ENCODE measurements at regions not wholly inside any gene's neighbourhood (a gene's known extent, or its start where the extent isn't known, plus 50 kb on each side); places are given as distances from the start of the nearest gene placed in this dataset.
"Not testable (repeated sequence)": the region's sequence is repeated elsewhere in the genome, so short reads cannot be mapped to it uniquely, and the experiment has no call there.

GRCh38 chr2:215889240-215889969, 123.9 kb downstream of the MREG start:
- H3K9me3 ChIP-seq; DNase-seq; H3K36me3 ChIP-seq; H3K27me3 ChIP-seq; H3K4me1 ChIP-seq; intact Hi-C loops (cut with DNase I); H3K4me3 ChIP-seq; H3K27ac ChIP-seq: not testable (repeated sequence)
- 74 to 77% methylated on average over 4 of the region's 4 CpGs for WGBS, 2 donors

- 33 to 53% methylated on average over 2 of the region's 2 CpGs for WGBS, 2 donors
- Histone ChIP-seq H3K4me1 (no peaks in the 10 kb centered on the region), H3K27me3 (no peaks in the 10 kb centered on the region), H3K4me3 (no peak overlapping the region), H3K9me3 (no peaks in the 10 kb centered on the region), H3K27ac (no peak overlapping the region), H3K36me3 (no peaks in the 10 kb centered on the region)
- DNase-seq = no peak
- TF ChIP-seq CTCF (IDR thresholded peaks at IDR 0.05) (no peak), POLR2A (IDR thresholded peaks at IDR 0.05) (no peak)
- intact Hi-C loops (cut with DNase I) = no loop called here
Measured at GRCh38 chr2:215888680-215889079, 124.7 kb downstream of the MREG start.

- DNase-seq = no peak
- WGBS, 2 donors = 69 to 73% methylated on average over 2 of the region's 2 CpGs
- H3K27me3 ChIP-seq = no peaks in the 10 kb centered on the region
Measured at GRCh38 chr2:215887303-215887702, 126.0 kb downstream of the MREG start.

GRCh38 chr2:215886022-215886421, 127.3 kb downstream of the MREG start:
- TF ChIP-seq CTCF (IDR thresholded peaks at IDR 0.05) (no peak), POLR2A (IDR thresholded peaks at IDR 0.05) (no peak)
- H3K4me1 ChIP-seq = no peaks in the 10 kb centered on the region
- no peaks in the 10 kb centered on the region for H3K27me3 ChIP-seq
- WGBS, 2 donors = 83 to 86% methylated on average over 7 of the region's 7 CpGs
- no peak for DNase-seq
- H3K9me3 ChIP-seq = no peaks in the 10 kb centered on the region
- intact Hi-C loops (cut with DNase I) = no loop called here
- no peak overlapping the region for H3K27ac ChIP-seq
- no peak overlapping the region for H3K4me3 ChIP-seq
- no peaks in the 10 kb centered on the region for H3K36me3 ChIP-seq

More at GRCh38 chr2:215887303-215887702, 126.0 kb downstream of the MREG start:
- H3K36me3 ChIP-seq = no peaks in the 10 kb centered on the region
- TF ChIP-seq CTCF (IDR thresholded peaks at IDR 0.05) (no peak), POLR2A (IDR thresholded peaks at IDR 0.05) (no peak)
- no peak overlapping the region for H3K27ac ChIP-seq
- intact Hi-C loops (cut with DNase I) = no loop called here
- H3K4me3 ChIP-seq = no peak overlapping the region
- no peaks in the 10 kb centered on the region for H3K9me3 ChIP-seq
- no peaks in the 10 kb centered on the region for H3K4me1 ChIP-seq

GRCh38 chr2:215885536-215885935, 127.8 kb downstream of the MREG start:
- TF ChIP-seq POLR2A (IDR thresholded peaks at IDR 0.05) (no peak), CTCF (IDR thresholded peaks at IDR 0.05) (no peak)

More at GRCh38 chr2:215885536-215885935, 127.8 kb downstream of the MREG start:
- H3K9me3 ChIP-seq = no peaks in the 10 kb centered on the region
- no peaks in the 10 kb centered on the region for H3K27me3 ChIP-seq
- WGBS, 2 donors = 20 to 35% methylated on average over 2 of the region's 2 CpGs
- no peaks in the 10 kb centered on the region for H3K36me3 ChIP-seq
- peaks cover 0 to 2% (median 0%) of the 10 kb centered on the region in 3 donors for H3K4me1 ChIP-seq
- no peak overlapping the region for H3K4me3 ChIP-seq
- intact Hi-C loops (cut with DNase I) = no loop called here
- DNase-seq = no peak
- H3K27ac ChIP-seq = no peak overlapping the region
